ENCODE measurements at regions not wholly inside any gene's neighbourhood (a gene's known extent, or its start where the extent isn't known, plus 50 kb on each side); places are given as distances from the start of the nearest gene placed in this dataset.

DNA sequence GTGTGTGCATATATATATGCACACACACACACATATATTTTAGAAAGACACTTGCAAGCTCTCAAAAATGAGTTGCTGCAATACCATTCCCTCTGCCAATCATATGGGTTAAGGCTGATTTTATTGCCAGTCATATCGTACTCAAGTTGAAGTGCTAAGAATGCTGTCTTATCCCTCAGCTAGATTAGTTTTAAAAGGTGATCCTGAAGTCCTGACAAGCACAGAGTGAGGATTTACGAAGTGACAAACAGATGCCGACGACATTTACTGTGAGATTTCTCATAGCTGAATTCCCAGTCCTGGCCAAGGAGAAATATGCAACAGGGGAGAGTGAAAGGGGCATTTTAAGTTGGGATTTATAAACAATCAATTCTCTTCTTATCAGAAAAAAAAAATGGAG, 126.2 kb upstream of the RBFOX1 start:
- TF ChIP-seq, protein P1, sequence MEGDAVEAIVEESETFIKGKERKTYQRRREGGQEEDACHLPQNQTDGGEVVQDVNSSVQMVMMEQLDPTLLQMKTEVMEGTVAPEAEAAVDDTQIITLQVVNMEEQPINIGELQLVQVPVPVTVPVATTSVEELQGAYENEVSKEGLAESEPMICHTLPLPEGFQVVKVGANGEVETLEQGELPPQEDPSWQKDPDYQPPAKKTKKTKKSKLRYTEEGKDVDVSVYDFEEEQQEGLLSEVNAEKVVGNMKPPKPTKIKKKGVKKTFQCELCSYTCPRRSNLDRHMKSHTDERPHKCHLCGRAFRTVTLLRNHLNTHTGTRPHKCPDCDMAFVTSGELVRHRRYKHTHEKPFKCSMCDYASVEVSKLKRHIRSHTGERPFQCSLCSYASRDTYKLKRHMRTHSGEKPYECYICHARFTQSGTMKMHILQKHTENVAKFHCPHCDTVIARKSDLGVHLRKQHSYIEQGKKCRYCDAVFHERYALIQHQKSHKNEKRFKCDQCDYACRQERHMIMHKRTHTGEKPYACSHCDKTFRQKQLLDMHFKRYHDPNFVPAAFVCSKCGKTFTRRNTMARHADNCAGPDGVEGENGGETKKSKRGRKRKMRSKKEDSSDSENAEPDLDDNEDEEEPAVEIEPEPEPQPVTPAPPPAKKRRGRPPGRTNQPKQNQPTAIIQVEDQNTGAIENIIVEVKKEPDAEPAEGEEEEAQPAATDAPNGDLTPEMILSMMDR (IDR thresholded peaks at IDR 0.05) = no peak
- TF ChIP-seq POLR2A (IDR thresholded peaks at IDR 0.05) (no peak), POLR2AphosphoS5 (IDR thresholded peaks at IDR 0.05) (no peak)

All from transverse colon (tissue), 4 donors.